ENCODE measurements at regions not wholly inside any gene's neighbourhood (a gene's known extent, or its start where the extent isn't known, plus 50 kb on each side); places are given as distances from the start of the nearest gene placed in this dataset.

DNA sequence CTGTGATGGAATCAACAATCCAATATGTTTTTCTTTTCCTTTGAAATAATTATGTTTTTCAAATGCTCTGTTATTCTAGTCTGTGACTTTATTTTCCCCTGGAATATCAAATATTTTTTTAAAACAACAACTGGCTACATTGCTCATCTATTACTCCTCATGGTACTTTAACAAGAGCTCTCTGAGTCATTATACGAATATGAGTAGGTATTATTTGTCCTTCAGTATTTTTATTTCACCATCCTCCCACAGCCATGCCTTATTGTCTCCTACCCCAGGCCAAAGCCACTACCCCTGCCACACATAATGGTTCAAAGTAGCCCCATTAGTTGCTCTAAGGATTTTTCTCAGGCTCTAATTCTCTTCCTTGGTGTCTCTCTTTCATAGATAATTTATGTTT, 1572.3 kb downstream of the CDH8 start:
- no peaks in the 10 kb centered on the region for H3K36me3 ChIP-seq (ENCODE audit: control insufficient read depth in 3 of 3, insufficient read depth in 3 of 3, low read length in 3 of 3)
- no peaks in the 10 kb centered on the region for H3K27me3 ChIP-seq (ENCODE audit: control insufficient read depth in 3 of 3, insufficient read depth in 3 of 3, low read length in 3 of 3)
- H3K27ac ChIP-seq (ENCODE audit: low read depth, low read length) = no peak overlapping the region

DNA sequence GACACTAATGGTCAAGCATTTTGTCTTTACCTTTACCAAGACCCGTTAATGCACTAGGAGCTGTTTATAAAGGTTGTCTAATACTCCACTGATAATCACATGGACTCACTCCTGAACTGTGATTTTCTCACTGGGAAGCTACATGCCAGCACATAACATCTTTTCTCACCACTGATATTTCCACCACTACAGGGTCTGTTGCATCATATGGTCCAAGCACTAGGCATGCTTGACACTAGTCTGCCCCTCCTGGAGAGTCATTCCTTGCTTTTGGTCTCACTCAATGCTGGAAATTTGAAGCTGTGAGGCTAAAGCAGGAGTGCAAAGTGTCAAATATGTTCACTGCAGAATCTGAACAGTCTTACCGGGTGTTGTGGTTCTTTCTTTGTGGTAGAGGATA, 1576.8 kb downstream of the CDH8 start:
- Histone ChIP-seq H3K4me3 (ENCODE audit: low read length in 3 of 3) (no peak overlapping the region), H3K27me3 (ENCODE audit: control insufficient read depth in 3 of 3, insufficient read depth in 3 of 3, low read length in 3 of 3) (no peaks in the 10 kb centered on the region), H3K36me3 (ENCODE audit: control insufficient read depth in 3 of 3, insufficient read depth in 3 of 3, low read length in 3 of 3) (no peaks in the 10 kb centered on the region), H3K9me3 (ENCODE audit: control insufficient read depth in 3 of 3, low read length in 3 of 3) (no peaks in the 10 kb centered on the region), H3K9ac (ENCODE audit: low read depth in 1 of 3, low read length in 3 of 3) (no peak overlapping the region), H3K27ac (ENCODE audit: low read depth, low read length) (no peak overlapping the region), H3K4me1 (ENCODE audit: control insufficient read depth in 3 of 3, insufficient read depth in 3 of 3, low read length in 3 of 3) (no peaks in the 10 kb centered on the region)

More for the DNA sequence above, 1572.3 kb downstream of the CDH8 start:
- H3K4me3 ChIP-seq (ENCODE audit: low read length in 3 of 3) = no peak overlapping the region
- no peaks in the 10 kb centered on the region for H3K9me3 ChIP-seq (ENCODE audit: control insufficient read depth in 3 of 3, low read length in 3 of 3)
- no peaks in the 10 kb centered on the region for H3K4me1 ChIP-seq (ENCODE audit: control insufficient read depth in 3 of 3, insufficient read depth in 3 of 3, low read length in 3 of 3)
- H3K9ac ChIP-seq (ENCODE audit: low read depth in 1 of 3, low read length in 3 of 3) = no peak overlapping the region

- H3K27me3 ChIP-seq (ENCODE audit: control insufficient read depth in 3 of 3, insufficient read depth in 3 of 3, low read length in 3 of 3) = no peaks in the 10 kb centered on the region
- no peaks in the 10 kb centered on the region for H3K36me3 ChIP-seq (ENCODE audit: control insufficient read depth in 3 of 3, insufficient read depth in 3 of 3, low read length in 3 of 3)
- H3K9ac ChIP-seq (ENCODE audit: low read depth in 1 of 3, low read length in 3 of 3) = no peak overlapping the region
- H3K4me3 ChIP-seq (ENCODE audit: low read length in 3 of 3) = no peak overlapping the region
- H3K4me1 ChIP-seq (ENCODE audit: control insufficient read depth in 3 of 3, insufficient read depth in 3 of 3, low read length in 3 of 3) = no peaks in the 10 kb centered on the region
- H3K9me3 ChIP-seq (ENCODE audit: control insufficient read depth in 3 of 3, low read length in 3 of 3) = no peaks in the 10 kb centered on the region
- H3K27ac ChIP-seq (ENCODE audit: low read depth, low read length) = no peak overlapping the region
Observed at GRCh38 chr16:60458255-60458654, 1578.0 kb downstream of the CDH8 start.

- Histone ChIP-seq H3K4me3 (ENCODE audit: low read length in 3 of 3) (no peak overlapping the region), H3K9ac (ENCODE audit: low read depth in 1 of 3, low read length in 3 of 3) (no peak overlapping the region), H3K4me1 (ENCODE audit: control insufficient read depth in 3 of 3, insufficient read depth in 3 of 3, low read length in 3 of 3) (no peaks in the 10 kb centered on the region), H3K9me3 (ENCODE audit: control insufficient read depth in 3 of 3, low read length in 3 of 3) (no peaks in the 10 kb centered on the region), H3K27me3 (ENCODE audit: control insufficient read depth in 3 of 3, insufficient read depth in 3 of 3, low read length in 3 of 3) (no peaks in the 10 kb centered on the region), H3K27ac (ENCODE audit: low read depth, low read length) (no peak overlapping the region), H3K36me3 (ENCODE audit: control insufficient read depth in 3 of 3, insufficient read depth in 3 of 3, low read length in 3 of 3) (no peaks in the 10 kb centered on the region)
Observed at GRCh38 chr16:60452646-60453045, 1583.6 kb downstream of the CDH8 start.

DNA sequence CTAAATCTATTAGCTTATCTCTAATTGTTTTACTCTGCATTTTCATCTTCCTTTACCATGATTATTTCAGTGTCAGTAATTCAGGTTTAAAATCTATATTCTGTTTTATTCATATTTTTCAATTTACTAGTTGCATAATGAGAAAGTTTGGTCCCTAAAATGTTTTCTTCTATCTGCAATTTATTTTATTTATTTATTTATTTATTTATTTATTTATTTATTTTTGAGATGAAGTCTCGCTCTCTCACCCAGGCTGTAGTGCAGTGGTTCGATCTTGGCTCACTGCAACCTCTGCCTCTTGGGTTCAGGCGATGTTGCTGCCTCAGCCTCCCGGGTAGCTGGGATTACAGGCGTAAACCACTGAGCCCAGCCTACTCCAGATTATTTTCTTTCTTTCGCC, 1597.3 kb downstream of the CDH8 start:
- H3K36me3 ChIP-seq (ENCODE audit: control insufficient read depth in 3 of 3, insufficient read depth in 3 of 3, low read length in 3 of 3) = no peaks in the 10 kb centered on the region
- no peak overlapping the region for H3K4me3 ChIP-seq (ENCODE audit: low read length in 3 of 3)
- no peak overlapping the region for H3K9ac ChIP-seq (ENCODE audit: low read depth in 1 of 3, low read length in 3 of 3)
- no peaks in the 10 kb centered on the region for H3K27me3 ChIP-seq (ENCODE audit: control insufficient read depth in 3 of 3, insufficient read depth in 3 of 3, low read length in 3 of 3)
- H3K9me3 ChIP-seq (ENCODE audit: control insufficient read depth in 3 of 3, low read length in 3 of 3) = no peaks in the 10 kb centered on the region
- no peaks in the 10 kb centered on the region for H3K4me1 ChIP-seq (ENCODE audit: control insufficient read depth in 3 of 3, insufficient read depth in 3 of 3, low read length in 3 of 3)
- H3K27ac ChIP-seq (ENCODE audit: low read depth, low read length) = no peak overlapping the region

DNA sequence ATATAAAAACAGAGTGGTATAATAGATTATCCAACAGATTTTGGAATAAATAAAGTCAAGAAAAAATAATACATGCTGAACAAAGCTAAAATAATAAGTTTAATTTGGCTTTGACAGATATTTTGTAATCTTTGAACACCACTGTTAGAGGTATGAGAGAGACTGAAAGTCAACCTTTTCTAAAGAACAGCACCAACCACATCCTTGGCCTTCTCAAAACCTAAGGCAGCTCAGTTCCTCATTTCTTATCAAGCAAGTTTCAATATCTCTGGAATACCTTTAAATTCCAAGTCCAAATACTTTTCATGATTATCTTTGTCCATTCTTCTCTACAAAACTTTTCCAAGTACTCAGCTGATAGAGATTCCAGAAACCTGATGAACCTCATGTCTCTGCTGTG, 1603.8 kb downstream of the CDH8 start:
- Histone ChIP-seq H3K9me3 (ENCODE audit: control insufficient read depth in 3 of 3, low read length in 3 of 3) (no peaks in the 10 kb centered on the region), H3K27me3 (ENCODE audit: control insufficient read depth in 3 of 3, insufficient read depth in 3 of 3, low read length in 3 of 3) (no peaks in the 10 kb centered on the region), H3K4me1 (ENCODE audit: control insufficient read depth in 3 of 3, insufficient read depth in 3 of 3, low read length in 3 of 3) (no peaks in the 10 kb centered on the region), H3K27ac (ENCODE audit: low read depth, low read length) (no peak overlapping the region), H3K9ac (ENCODE audit: low read depth in 1 of 3, low read length in 3 of 3) (no peak overlapping the region), H3K4me3 (ENCODE audit: low read length in 3 of 3) (no peak overlapping the region), H3K36me3 (ENCODE audit: control insufficient read depth in 3 of 3, insufficient read depth in 3 of 3, low read length in 3 of 3) (no peaks in the 10 kb centered on the region)

- Histone ChIP-seq H3K9me3 (ENCODE audit: control insufficient read depth in 3 of 3, low read length in 3 of 3) (no peaks in the 10 kb centered on the region), H3K27me3 (ENCODE audit: control insufficient read depth in 3 of 3, insufficient read depth in 3 of 3, low read length in 3 of 3) (no peaks in the 10 kb centered on the region), H3K36me3 (ENCODE audit: control insufficient read depth in 3 of 3, insufficient read depth in 3 of 3, low read length in 3 of 3) (no peaks in the 10 kb centered on the region), H3K9ac (ENCODE audit: low read depth in 1 of 3, low read length in 3 of 3) (no peak overlapping the region), H3K27ac (ENCODE audit: low read depth, low read length) (no peak overlapping the region), H3K4me1 (ENCODE audit: control insufficient read depth in 3 of 3, insufficient read depth in 3 of 3, low read length in 3 of 3) (no peaks in the 10 kb centered on the region), H3K4me3 (ENCODE audit: low read length in 3 of 3) (no peak overlapping the region)
Observed at GRCh38 chr16:60419859-60420258, 1616.4 kb downstream of the CDH8 start.

DNA sequence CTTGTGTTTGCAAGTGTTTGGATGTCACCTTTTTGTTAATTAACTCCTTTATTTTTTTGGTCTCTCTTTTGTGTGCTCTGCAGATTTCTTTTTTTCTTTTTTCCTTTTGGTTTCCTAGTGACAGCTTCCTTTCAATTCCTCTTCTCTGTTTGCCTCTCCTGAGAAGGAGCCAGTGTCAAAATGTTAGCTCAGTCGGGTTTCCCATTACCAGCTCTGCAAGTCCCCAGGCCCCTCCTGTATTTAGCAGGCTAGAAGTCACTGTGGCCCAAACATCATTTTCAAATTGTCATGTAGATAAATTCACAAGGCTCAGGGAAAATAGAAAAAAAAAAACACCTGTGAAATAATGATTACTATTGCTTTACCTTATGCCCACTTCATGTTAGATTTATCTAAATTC, 1621.6 kb downstream of the CDH8 start:
- no peaks in the 10 kb centered on the region for H3K27me3 ChIP-seq (ENCODE audit: control insufficient read depth in 3 of 3, insufficient read depth in 3 of 3, low read length in 3 of 3)
- no peaks in the 10 kb centered on the region for H3K36me3 ChIP-seq (ENCODE audit: control insufficient read depth in 3 of 3, insufficient read depth in 3 of 3, low read length in 3 of 3)
- H3K4me3 ChIP-seq (ENCODE audit: low read length in 3 of 3) = no peak overlapping the region

GRCh38 chr16:60413969-60414368, 1622.3 kb downstream of the CDH8 start:
- no peaks in the 10 kb centered on the region for H3K4me1 ChIP-seq (ENCODE audit: control insufficient read depth in 3 of 3, insufficient read depth in 3 of 3, low read length in 3 of 3)
- H3K27me3 ChIP-seq (ENCODE audit: control insufficient read depth in 3 of 3, insufficient read depth in 3 of 3, low read length in 3 of 3) = no peaks in the 10 kb centered on the region
- H3K9ac ChIP-seq (ENCODE audit: low read depth in 1 of 3, low read length in 3 of 3) = no peak overlapping the region
- H3K9me3 ChIP-seq (ENCODE audit: control insufficient read depth in 3 of 3, low read length in 3 of 3) = no peaks in the 10 kb centered on the region
- no peak overlapping the region for H3K4me3 ChIP-seq (ENCODE audit: low read length in 3 of 3)
- H3K36me3 ChIP-seq (ENCODE audit: control insufficient read depth in 3 of 3, insufficient read depth in 3 of 3, low read length in 3 of 3) = no peaks in the 10 kb centered on the region
- H3K27ac ChIP-seq (ENCODE audit: low read depth, low read length) = no peak overlapping the region

More for the DNA sequence above, 1621.6 kb downstream of the CDH8 start:
- H3K9me3 ChIP-seq (ENCODE audit: control insufficient read depth in 3 of 3, low read length in 3 of 3) = no peaks in the 10 kb centered on the region
- no peak overlapping the region for H3K27ac ChIP-seq (ENCODE audit: low read depth, low read length)
- no peaks in the 10 kb centered on the region for H3K4me1 ChIP-seq (ENCODE audit: control insufficient read depth in 3 of 3, insufficient read depth in 3 of 3, low read length in 3 of 3)
- H3K9ac ChIP-seq (ENCODE audit: low read depth in 1 of 3, low read length in 3 of 3) = no peak overlapping the region

GRCh38 chr16:60407606-60408005, 1628.6 kb downstream of the CDH8 start:
- H3K36me3 ChIP-seq (ENCODE audit: control insufficient read depth in 3 of 3, insufficient read depth in 3 of 3, low read length in 3 of 3) = no peaks in the 10 kb centered on the region
- no peak overlapping the region for H3K27ac ChIP-seq (ENCODE audit: low read depth, low read length)
- no peaks in the 10 kb centered on the region for H3K9me3 ChIP-seq (ENCODE audit: control insufficient read depth in 3 of 3, low read length in 3 of 3)
- H3K9ac ChIP-seq (ENCODE audit: low read depth in 1 of 3, low read length in 3 of 3) = no peak overlapping the region
- H3K27me3 ChIP-seq (ENCODE audit: control insufficient read depth in 3 of 3, insufficient read depth in 3 of 3, low read length in 3 of 3) = no peaks in the 10 kb centered on the region
- no peaks in the 10 kb centered on the region for H3K4me1 ChIP-seq (ENCODE audit: control insufficient read depth in 3 of 3, insufficient read depth in 3 of 3, low read length in 3 of 3)
- no peak overlapping the region for H3K4me3 ChIP-seq (ENCODE audit: low read length in 3 of 3)

DNA sequence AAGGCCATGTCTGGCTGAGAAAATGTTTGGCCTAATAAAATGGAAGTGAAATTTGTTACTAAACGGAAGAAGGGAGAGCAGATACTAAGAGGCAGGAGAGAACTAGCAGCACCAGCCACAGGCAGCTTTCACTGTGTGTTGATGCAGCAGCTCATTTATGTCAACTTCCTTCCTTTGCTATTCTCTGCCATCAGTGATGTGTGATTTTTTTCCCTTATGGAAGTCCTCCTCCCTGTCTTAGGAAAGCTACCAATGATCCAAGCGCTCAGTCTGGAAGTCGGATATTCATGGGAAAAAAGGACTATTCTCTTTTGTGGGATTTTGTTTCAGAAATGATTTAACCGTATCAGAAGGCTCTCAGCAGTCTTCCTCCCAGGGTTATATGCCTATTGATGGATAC, 1629.2 kb downstream of the CDH8 start:
- Histone ChIP-seq H3K27ac (ENCODE audit: low read depth, low read length) (no peak overlapping the region), H3K4me3 (ENCODE audit: low read length in 3 of 3) (no peak overlapping the region), H3K27me3 (ENCODE audit: control insufficient read depth in 3 of 3, insufficient read depth in 3 of 3, low read length in 3 of 3) (no peaks in the 10 kb centered on the region), H3K9ac (ENCODE audit: low read depth in 1 of 3, low read length in 3 of 3) (no peak overlapping the region), H3K4me1 (ENCODE audit: control insufficient read depth in 3 of 3, insufficient read depth in 3 of 3, low read length in 3 of 3) (no peaks in the 10 kb centered on the region), H3K36me3 (ENCODE audit: control insufficient read depth in 3 of 3, insufficient read depth in 3 of 3, low read length in 3 of 3) (no peaks in the 10 kb centered on the region), H3K9me3 (ENCODE audit: control insufficient read depth in 3 of 3, low read length in 3 of 3) (no peaks in the 10 kb centered on the region)
